GM21381 (cell line): ENCODE measurements at regions not wholly inside any gene's neighbourhood (a gene's known extent, or its start where the extent isn't known, plus 50 kb on each side); places are given as distances from the start of the nearest gene placed in this dataset.
"Not testable (repeated sequence)": the region's sequence is repeated elsewhere in the genome, so short reads cannot be mapped to it uniquely, and the experiment has no call there.

ENCODE experiments used
- ATAC-seq: cut with Tn5 transposase; IDR thresholded peaks from one replicate; pipeline ENCODE4 v1.9.1; 2021; ENCODE audit warnings: mild to moderate bottlenecking, moderate library complexity; ENCODE audit not compliant: unreplicated experiment

DNA sequence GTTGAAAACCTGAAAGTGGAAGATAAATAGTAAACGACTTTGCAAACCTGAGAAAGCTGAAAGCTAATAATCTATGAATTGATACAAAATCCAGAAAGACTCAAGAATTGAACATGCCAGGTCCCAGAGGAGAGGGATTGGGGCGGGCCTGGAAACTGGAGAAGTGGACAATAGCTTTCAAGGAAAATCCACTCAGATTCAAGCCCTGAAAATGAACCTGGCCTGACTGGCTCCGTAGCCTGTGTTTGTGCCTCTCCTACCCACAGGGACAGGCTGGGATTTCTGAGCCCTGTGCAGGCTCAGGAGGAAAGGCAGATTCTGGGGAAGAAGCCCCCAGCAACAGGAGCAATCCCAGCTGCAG, 274.8 kb upstream of the HS6ST1 start:
- no peak for ATAC-seq

DNA sequence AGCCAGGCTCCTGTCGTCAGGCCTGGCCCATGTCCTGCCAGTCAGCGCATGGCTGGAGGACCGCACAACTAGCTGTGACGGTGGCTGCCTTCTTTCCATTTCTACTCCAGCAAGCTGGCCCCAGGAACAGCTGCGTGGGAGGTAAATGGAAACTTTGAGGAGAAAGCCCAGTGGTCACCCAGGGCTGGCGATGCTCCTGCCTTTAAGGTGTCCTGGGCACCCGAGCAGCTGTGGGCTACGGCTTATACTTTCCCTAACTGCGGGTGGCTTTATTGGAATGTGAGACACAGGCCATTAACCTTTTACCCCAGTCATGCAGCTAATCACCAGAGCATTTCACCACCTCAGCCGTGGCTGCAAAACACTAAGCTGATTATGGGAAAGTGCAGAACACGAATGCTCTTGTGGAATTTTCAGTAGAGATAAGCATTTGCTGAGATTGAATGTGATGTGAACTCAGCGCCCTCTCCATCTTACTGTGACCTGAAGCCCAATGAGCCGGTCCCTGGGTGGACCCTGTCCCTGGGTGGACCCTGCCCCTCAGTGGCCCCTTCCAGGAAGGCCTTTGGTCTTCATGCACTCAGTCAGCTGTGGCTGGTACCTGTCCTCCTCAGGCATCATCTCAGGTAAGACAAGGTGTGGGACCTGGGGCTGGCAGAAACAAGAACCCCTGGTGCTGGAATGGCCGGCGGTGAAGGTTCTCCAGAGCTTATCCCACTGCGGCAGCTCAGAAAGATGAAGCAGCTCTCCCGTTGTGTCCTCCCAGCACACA, 275.4 kb upstream of the HS6ST1 start:
- ATAC-seq: no peak

DNA sequence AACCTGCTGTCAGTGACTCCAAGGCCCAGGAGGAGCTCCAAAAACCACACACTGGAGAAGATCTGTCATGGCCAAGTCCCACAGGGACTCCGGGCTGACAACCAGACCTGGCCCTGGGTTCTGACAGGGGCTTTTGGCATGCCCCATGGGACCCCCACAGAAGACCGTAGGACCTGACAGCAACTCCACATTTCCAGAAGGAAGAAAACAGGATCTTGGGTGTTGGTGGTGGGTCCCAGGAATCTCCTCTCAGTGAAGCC, 275.9 kb upstream of the HS6ST1 start:
- ATAC-seq: no peak

DNA sequence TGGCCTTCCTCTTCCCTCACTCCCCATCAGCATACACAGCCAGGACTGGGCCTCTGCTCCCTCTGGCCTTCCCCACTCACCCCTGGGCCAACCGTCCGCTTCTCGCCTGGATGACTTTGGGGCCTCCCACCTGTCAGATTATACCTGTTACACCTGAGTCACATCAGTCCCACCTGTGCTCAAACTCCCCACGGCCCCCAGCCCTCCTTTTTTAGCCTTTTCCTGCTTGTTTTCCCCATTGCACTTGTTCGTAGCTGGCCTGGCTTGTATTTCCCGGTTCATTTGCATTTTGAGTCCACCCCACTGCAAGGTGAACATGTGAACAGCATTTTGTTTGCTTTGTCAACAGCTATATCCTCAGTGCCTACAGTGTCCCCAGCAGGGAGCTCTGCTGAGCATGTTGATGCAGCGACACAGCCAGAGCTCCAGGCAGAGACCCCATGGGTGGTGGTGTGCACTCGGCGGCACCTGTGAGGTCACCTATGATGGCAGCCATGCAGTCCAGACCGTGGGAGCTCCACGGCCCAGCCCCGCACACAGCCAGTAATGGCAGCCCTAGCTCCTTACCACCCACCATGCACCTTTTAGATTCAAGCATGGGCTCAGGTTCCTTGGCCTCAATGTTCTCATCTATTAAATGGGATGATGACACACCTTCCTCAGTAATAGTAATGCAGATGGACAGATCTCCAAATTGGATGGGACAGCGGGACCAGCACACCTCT, 276.4 kb upstream of the HS6ST1 start:
- no peak for ATAC-seq

DNA sequence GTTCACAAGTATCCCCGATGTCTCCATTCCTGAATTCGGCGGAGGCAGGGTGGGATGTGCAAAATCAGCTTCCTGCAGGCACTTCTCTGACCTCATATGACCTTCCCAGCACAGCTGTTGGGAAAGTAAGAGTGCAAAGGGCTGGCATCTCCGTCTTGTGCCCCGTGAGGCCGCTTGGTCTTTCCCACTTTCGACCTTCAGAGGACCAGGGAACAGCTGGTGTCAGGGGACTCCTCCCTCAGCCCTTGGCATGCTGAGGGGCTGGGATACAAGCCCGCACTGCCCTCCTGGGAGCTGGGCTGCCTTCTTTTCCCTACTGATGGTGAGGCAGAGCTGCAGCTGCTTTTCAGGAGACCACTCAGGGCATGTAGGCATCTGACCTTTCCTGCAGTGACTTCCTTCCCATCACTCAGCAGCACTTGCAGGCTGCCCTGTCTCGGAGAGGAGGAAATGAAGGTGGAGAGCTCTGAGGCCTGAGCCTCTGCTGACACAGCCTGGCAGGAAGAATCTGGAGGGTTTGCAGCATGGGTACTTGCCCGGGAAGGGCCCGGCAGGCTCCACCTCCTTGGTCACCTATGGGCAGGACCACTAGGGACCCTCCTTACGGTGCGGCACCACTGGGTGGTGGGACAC, 277.2 kb upstream of the HS6ST1 start:
- ATAC-seq: no peak

DNA sequence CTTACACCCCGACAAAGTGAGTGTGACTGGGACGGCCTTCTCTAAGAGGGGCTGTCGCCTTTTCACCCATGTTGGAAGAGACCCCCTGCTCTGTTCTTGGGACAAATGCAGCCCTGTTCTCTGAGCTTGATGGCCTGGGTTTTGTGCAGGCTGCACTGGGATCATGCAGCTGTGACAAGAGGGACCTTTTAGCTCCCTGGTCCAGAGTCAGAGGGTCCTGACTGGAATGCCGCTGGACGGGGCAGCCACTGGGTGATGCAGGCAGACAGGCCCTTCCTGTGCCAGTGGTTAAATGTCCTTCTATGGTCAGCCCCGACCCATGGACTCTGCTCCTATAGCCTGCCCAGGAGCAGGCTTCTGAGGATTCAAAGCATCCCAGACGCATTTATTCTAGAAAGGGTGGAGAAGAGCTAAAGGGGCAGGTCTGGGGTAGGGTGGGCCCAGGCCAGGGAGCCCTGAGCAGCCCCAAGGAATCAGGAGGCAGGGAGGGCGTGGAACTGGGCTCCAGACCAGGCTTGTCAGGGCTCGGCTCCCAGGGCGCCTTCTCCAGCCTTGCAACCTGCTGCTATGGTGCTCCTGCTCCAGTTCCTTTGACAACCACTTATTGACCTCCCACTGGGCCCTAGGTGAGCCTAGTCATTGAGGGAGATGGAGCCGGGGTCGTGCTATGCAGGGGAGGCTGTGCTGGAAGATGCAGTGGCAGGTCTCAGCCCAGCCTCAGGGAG, 277.9 kb upstream of the HS6ST1 start:
- ATAC-seq: no peak

DNA sequence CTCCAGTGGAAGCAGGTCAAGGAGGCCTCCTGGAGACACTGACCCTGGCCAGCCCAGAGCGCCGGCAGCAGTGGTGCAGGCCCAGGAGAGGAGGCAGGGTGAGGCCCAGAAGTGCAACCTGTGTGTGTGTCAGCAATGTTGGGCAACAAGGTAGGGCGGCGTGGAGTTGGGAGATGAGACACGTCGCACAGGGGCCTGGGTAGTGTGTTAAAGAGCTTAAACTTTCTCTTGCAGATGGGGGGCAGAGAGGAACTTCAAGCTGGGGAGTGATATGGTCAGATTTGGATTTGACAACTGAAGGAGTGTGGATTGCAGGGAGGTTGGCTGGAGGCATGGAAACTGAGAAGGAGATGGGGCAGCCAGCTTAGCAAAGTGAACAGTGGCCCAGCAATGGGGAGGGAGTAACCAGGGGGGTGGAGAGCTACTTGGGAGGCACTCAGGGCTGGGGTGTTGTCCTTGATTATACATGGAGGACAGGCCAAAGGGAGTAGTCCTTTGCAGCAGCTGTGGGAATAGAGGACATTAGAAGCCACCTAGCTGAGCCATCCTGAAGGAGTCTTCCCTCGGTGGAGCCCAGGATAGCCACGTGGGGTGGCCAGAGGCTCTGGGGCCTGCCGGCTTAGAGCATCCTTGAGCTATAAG, 278.6 kb upstream of the HS6ST1 start:
- no peak for ATAC-seq

DNA sequence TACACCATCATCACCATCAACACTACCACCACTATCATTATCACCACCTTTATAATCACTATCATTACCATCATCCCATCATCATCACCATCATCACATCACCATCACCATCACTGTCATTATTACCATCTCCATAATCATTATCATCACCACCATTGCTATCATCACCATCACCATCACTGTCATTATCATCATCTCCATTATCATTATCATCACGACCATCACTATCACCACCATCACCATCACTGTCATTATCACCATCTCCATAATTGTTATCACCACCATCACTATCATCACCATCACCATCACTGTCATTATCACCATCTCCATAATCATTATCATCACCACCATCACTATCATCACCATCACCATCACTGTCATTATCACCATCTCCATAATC, 279.6 kb upstream of the HS6ST1 start:
- ATAC-seq: not testable (repeated sequence)

DNA sequence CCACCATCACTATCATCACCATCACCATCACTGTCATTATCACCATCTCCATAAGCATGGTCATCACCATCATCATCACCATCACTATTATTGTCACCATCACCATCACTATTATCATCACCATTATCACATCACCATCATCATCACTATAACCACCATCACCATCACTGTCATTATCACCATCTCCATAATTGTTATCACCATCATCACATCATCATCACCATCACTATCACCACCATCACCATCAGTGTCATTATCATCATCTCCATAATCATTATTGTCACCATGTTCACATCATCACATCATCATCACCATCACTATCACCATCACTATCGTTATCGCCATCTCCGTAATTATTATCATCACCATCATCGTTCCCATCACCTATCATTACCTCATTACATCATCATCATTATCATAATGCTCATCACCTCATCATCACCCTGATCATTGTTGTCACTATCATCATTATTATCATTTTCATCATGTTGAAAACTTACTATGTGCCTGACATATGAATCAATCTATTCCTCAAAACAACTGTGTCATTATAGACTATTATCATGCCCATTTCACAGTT, 280.3 kb upstream of the HS6ST1 start:
- no peak for ATAC-seq

DNA sequence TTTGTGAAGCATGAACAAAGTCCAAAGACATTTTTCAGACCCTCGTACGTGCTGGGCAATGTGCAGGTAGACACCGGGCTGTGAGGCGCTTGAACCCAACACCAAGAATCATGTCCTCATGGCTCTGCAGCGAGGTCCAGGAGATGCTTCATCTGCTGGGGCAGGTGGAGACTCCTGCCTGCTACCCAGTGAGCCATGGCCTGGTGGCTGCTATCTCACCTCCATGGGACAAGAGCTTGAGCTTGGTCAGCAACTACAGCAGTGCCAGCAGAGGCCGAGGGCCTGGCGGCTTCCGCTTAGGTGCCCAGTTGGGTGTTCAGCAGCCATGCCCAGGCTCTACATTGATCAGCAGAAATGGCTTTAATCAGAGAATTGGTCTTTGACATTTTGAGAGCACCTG, 281.0 kb upstream of the HS6ST1 start:
- no peak for ATAC-seq

DNA sequence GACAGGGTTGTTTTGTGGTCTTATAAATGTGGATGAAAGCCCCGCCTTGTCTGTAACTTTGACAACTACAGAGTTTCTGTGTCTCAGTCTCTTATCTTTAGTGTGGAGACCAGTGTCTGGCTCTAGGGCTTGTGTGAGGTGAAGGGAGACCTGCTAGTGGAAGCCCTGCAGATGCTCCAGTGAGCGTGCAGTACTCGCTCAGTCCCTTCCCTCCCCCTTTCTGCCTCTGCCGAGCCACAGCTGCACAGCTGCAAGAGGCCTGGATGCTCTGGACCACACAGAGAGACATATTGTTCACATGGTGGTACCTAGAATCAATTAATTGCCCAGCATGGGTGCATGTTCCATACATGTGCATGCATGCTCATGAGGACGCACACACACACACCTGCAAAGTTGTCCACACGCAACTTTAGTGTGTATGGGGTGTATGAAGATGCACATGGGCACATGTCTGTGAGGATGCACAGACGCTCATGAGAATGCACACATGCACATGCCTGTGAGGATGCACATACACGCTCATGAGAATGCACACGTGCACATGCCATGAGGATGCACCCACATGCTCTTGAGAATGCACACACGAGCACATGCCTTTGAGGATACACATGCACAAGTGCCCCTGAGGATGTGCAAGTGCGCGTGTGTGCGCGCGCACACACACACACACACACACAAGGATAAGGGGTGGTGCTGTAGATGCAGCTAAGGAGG, 282.1 kb upstream of the HS6ST1 start:
- ATAC-seq: no peak

DNA sequence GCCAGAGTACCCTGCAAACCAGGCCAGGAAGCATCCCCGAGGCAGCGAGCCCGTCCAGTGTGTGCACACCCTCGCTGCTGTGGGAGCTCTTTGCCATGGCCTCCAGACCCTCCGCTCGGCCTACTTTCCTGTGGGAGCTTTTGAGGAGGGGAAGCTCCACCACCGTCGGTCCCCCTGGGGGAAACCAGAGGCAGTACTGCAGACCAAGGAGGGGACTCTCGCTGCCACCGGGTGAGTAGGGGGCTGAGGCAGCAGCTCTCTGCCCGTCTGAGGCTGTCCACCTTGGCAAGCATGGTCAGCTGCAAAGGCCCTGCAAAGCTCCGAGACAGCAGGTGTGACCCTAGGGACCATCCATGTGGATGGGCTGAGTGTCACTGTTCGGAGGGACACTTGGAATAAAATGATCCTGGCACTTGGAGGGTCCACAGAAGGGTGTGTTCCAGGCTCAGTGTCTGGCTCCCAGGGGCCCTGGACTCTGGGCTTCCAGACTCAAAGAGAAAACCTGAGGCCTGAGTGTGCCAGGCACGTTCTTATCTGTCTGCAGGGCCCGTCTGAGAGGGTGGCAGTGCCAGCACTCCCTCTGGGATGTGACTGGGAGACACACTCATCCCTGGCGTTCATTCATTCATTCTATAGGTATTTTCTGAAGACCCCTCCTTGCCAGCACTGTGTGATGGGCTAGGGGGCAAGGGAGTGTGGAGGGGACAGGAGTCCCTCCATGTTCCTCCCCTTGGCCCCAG, 282.8 kb upstream of the HS6ST1 start:
- no peak for ATAC-seq

DNA sequence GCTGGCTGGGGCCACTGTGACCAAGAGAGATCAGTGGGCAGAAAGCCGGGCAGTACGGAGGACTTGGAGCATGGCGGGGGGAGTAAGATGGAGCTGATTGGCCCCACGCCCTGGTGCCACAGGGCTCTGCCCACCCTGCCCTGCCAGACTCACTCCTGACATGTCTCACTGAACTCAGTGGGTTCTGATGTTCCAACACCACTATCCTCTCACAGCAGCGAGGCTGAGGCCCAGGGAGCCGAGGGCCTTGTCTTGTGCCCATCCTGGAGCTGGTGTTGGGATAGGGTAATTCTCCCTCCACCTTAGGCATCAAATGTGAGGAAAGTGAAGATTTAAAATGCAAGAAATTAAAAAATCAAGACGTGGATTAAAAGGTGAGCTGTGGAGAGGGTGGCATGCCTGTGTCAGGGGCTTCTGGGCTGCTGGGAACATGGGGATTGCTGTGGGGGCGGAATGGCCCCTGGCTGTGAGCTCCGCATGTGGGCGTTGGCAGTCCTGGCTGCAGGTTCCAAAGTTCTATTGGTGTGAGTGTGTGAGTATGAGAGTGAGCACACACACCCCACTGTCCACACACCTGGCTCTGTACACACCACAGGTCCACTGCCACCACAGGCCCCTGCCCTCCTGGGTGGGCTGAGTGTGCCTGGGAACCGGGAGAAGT, 283.5 kb upstream of the HS6ST1 start:
- no peak for ATAC-seq

DNA sequence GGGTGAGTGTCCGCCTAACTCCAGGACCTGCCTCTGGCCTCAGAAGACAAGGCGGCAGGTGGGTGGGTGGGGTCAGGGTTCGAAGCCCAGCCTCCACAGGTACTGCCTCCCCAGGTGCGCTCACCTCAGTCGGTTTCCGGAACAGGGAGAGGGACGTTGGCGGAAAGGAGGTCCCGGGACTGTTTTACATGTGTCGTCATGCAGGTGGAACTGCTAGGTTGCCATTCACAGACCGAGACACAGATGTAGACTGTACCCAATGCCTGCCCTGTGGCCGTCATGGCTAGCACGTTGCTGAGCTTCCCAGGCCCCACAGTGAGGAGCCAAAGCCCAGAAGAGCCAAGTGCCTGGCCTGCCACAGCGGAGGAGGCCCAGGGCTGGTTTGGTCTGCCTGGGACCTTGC, 284.0 kb upstream of the HS6ST1 start:
- ATAC-seq: no peak

DNA sequence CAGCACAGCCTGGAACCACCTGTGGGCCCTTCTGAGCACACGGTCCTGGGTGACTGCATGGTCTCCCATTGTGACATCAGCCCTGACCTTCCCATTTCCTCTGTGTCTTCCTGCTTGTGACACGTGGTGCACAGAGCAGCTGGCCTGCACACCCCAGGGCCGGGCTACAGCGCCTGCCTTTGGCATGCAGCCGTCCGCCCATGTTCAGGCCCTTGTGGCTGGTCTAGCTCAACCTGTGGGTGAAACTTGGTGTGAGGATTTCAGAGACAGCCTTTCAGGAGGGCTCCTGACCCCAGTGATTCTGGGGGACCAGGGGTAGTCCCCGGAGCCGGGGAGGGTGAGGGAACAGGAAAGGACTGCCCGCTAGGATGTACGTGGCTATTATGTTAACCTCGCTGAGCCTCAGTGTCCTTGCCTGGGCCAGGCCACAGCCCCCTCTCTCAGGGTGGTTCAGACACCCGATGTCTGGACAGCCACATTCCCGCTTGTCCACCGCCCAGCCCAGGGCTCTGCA, 284.8 kb upstream of the HS6ST1 start:
- ATAC-seq: no peak

DNA sequence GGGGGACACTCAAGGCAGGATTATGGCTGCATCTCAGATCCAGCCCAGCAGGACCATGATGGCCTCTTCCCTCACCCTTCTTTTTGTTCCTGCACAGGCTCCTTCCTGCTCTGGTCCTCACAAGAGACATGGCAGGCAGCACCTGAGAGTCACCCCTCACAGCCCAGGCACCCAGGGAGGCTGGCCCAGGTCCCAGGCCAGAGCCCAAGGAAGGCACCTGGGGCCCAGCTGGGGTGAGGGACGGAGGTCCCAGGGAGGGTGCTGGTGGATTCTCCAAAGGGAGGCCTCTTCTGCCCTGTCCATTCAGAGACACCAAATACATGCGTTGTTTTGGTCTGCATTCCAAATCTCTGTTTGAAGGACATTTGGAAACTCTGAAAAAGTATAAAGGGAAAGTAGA, 285.4 kb upstream of the HS6ST1 start:
- no peak for ATAC-seq

DNA sequence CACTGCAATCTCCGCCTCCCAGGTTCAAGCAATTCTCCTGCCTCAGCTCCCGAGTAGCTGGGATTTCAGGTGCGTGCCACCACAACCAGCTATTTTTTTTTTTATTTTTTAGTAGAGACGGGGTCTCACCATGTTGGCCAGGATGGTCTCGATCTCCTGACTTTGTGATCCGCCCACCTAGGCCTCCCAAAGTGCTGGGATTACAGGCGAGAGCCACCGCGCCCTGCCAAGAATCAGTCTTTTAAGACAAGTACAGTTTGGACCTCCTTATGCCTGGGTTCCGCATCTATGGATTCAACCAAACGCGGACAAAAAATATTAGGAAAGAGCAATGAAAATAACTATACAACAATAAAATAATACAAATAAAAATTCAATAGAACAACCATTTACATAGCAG, 285.9 kb upstream of the HS6ST1 start:
- ATAC-seq: not testable (repeated sequence)

DNA sequence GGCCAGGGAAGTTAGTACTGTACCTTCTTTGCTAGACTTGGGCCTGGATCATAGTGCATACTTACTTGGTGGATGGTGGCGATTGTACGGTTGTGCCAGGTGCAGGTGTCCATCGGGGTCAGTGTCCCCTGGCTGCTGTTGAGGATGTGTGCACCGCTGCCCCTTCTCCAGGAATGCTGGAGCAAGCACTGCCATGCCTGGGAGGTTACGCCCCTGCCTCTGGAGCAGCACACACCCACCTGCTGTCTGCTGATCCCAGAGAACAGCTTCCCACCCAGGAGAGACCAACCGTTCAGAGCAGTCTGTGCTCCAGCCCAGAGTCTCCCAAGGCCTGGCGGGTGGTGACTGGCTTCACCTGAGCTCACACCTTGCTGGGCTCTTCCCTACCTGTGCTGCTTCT, 286.8 kb upstream of the HS6ST1 start:
- ATAC-seq: no peak

DNA sequence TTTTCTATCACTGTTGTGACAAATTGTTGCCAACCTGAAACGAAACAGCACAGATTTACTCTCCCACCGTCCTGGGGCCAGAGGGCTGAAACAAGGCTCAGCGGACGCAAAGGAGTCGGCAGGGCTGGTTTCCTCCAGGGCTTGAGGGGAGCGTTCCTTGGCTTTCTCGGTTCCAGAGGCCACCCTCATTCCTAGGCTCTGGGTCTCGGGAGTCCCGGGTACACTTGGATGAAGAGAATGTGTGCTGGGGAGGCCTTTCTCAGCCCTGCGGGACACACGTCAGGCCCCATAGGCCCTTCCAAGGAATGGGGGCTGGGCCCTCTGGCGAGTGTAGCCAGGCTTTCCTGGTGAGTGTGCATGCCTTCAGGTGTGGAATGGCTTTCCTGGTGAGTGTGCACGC, 287.3 kb upstream of the HS6ST1 start:
- no peak for ATAC-seq
